GM21367 (cell line): ENCODE measurements at regions not wholly inside any gene's neighbourhood (a gene's known extent, or its start where the extent isn't known, plus 50 kb on each side); places are given as distances from the start of the nearest gene placed in this dataset.

Source experiments
- ATAC-seq: cut with Tn5 transposase; IDR thresholded peaks from one replicate; pipeline ENCODE4 v1.9.1; 2021; ENCODE audit not compliant: unreplicated experiment

- ATAC-seq = no peak
Measured at GRCh38 chr2:122822319-122822718, 1066.9 kb downstream of the TSN start.

GRCh38 chr2:122830157-122830556, 1074.7 kb downstream of the TSN start:
- no peak for ATAC-seq

- no peak for ATAC-seq
Measured at GRCh38 chr2:122831649-122832048, 1076.2 kb downstream of the TSN start.

- ATAC-seq = no peak
Measured at GRCh38 chr2:122843503-122843902, 1088.1 kb downstream of the TSN start.

- ATAC-seq = no peak
Measured at GRCh38 chr2:122851161-122851560, 1095.7 kb downstream of the TSN start.

GRCh38 chr2:122851972-122852531, 1096.6 kb downstream of the TSN start:
- no peak for ATAC-seq

GRCh38 chr2:122856696-122857095, 1101.2 kb downstream of the TSN start:
- ATAC-seq = no peak

GRCh38 chr2:122858075-122858702, 1102.7 kb downstream of the TSN start:
- ATAC-seq = no peak

GRCh38 chr2:122858813-122859212, 1103.4 kb downstream of the TSN start:
- no peak for ATAC-seq

GRCh38 chr2:122859260-122859659, 1103.8 kb downstream of the TSN start:
- no peak for ATAC-seq

GRCh38 chr2:122863532-122863931, 1108.1 kb downstream of the TSN start:
- ATAC-seq = no peak

GRCh38 chr2:122864728-122865127, 1109.3 kb downstream of the TSN start:
- no peak for ATAC-seq

GRCh38 chr2:122866095-122866494, 1110.6 kb downstream of the TSN start:
- no peak for ATAC-seq

GRCh38 chr2:122867941-122868340, 1112.5 kb downstream of the TSN start:
- no peak for ATAC-seq

GRCh38 chr2:122868646-122869275, 1113.3 kb downstream of the TSN start:
- no peak for ATAC-seq

GRCh38 chr2:122873951-122874350, 1118.5 kb downstream of the TSN start:
- no peak for ATAC-seq

- ATAC-seq = no peak
Measured at GRCh38 chr2:122875091-122875865, 1119.8 kb downstream of the TSN start.

GRCh38 chr2:122883849-122884248, 1128.4 kb downstream of the TSN start:
- ATAC-seq = no peak

- ATAC-seq = no peak
Measured at GRCh38 chr2:122884889-122885288, 1129.4 kb downstream of the TSN start.

GRCh38 chr2:122885436-122885835, 1130.0 kb downstream of the TSN start:
- ATAC-seq = no peak

GRCh38 chr2:122886479-122887145, 1131.2 kb downstream of the TSN start:
- no peak for ATAC-seq
